KMS-11 (cell line): ENCODE measurements at regions not wholly inside any gene's neighbourhood (a gene's known extent, or its start where the extent isn't known, plus 50 kb on each side); places are given as distances from the start of the nearest gene placed in this dataset.

Source experiments
- H2AFZ ChIP-seq: fragments of 200-600 bp; sonication (generic); 2 replicates; pipeline ENCODE4 v1.6.1; 2016; ENCODE audit warnings: antibody characterized with exemption, mixed run types, low read depth
- H3K27ac ChIP-seq: fragments of 200-600 bp; sonication (generic); 2 replicates; pipeline ENCODE4 v1.6.1; 2016; ENCODE audit warnings: mild to moderate bottlenecking, mixed run types
- H3K27me3 ChIP-seq: fragments of 200-600 bp; sonication (generic); 2 replicates; pipeline ENCODE4 v1.6.1; 2017; ENCODE audit warnings: mild to moderate bottlenecking, low read depth, mixed run types, moderate library complexity; ENCODE audit not compliant: insufficient read depth
- H3K36me3 ChIP-seq: fragments of 200-600 bp; sonication (generic); 2 replicates; pipeline ENCODE4 v1.6.1; 2017; ENCODE audit warnings: mild to moderate bottlenecking, mixed run types; ENCODE audit not compliant: insufficient read depth
- H3K4me1 ChIP-seq: fragments of 200-600 bp; sonication (generic); 2 replicates; pipeline ENCODE4 v1.6.1; 2016; ENCODE audit warnings: mild to moderate bottlenecking, low read depth, mixed run types; ENCODE audit not compliant: poor library complexity, severe bottlenecking
- H3K4me2 ChIP-seq: fragments of 200-600 bp; sonication (generic); 2 replicates; pipeline ENCODE4 v1.7.0; 2016; ENCODE audit warnings: mild to moderate bottlenecking, mixed run types
- H3K4me3 ChIP-seq: fragments of 200-600 bp; sonication (generic); IDR thresholded peaks from 2 replicates; pipeline ENCODE4 v1.6.1; 2017; ENCODE audit warnings: low read depth, low read length, mixed read lengths; ENCODE audit not compliant: insufficient read depth
- H3K79me2 ChIP-seq: fragments of 200-600 bp; sonication (generic); 2 replicates; pipeline ENCODE4 v1.6.1; 2016; ENCODE audit warnings: low read depth, mixed run types; ENCODE audit not compliant: insufficient read depth
- H3K9ac ChIP-seq: fragments of 200-600 bp; sonication (generic); 2 replicates; pipeline ENCODE4 v1.6.1; 2016; ENCODE audit warnings: mild to moderate bottlenecking, mixed run types
- H4K20me1 ChIP-seq: fragments of 200-600 bp; sonication (generic); 2 replicates; pipeline ENCODE4 v1.6.1; 2016; ENCODE audit warnings: mild to moderate bottlenecking, mixed run types; ENCODE audit not compliant: insufficient read depth
- TF ChIP-seq, protein P1 (sequence below): fragments of 200-600 bp; sonication (generic); conservative IDR thresholded peaks from 2 replicates; pipeline ENCODE4 v1.6.1; 2017; ENCODE audit warnings: low read depth, mild to moderate bottlenecking, antibody characterized with exemption, low read length, moderate library complexity, mixed read lengths

DNA sequence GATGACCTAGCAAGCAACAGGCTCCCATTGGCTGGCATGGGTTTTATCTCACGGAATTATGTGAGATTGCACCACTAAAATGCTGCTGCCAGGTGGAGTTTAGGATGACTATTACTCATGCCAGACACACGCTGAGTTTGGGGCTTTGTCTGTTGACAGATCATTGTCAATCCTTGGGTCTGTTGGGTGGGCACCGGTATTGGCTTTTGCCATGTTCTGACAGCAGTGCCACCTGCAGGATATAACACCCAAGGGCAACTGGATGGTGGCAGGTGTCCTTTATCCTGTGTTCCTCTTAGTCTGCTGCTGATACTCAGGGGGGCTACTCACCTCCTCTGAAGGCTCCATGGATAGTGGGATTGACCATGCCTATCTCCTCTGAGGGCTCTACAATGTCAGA lies 221.6 kb upstream of the DYNLRB2 start:
- H3K79me2 ChIP-seq: no peaks in the 10 kb centered on the region
- no peaks in the 10 kb centered on the region for H3K4me1 ChIP-seq

DNA sequence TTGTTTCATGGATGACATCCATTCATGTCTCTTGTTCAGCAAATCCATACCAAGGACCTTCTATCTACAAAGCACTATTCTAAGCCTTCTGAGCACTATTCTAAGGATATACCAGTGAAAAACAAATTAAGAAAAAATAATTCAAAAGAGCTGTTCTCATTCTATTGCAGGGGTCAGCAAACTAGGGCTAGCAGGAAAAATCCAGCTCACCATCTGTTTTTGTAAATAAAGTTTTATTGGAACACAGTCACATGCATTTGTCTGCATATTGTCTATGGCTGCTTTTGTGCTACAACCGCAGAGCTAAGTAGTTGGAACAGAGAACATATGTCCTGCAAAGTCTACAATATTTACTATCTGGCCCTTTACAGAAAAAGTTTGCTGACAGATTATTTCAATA lies 222.7 kb upstream of the DYNLRB2 start:
- no peaks in the 10 kb centered on the region for H3K36me3 ChIP-seq
- TF ChIP-seq, protein P1, sequence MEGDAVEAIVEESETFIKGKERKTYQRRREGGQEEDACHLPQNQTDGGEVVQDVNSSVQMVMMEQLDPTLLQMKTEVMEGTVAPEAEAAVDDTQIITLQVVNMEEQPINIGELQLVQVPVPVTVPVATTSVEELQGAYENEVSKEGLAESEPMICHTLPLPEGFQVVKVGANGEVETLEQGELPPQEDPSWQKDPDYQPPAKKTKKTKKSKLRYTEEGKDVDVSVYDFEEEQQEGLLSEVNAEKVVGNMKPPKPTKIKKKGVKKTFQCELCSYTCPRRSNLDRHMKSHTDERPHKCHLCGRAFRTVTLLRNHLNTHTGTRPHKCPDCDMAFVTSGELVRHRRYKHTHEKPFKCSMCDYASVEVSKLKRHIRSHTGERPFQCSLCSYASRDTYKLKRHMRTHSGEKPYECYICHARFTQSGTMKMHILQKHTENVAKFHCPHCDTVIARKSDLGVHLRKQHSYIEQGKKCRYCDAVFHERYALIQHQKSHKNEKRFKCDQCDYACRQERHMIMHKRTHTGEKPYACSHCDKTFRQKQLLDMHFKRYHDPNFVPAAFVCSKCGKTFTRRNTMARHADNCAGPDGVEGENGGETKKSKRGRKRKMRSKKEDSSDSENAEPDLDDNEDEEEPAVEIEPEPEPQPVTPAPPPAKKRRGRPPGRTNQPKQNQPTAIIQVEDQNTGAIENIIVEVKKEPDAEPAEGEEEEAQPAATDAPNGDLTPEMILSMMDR: no peak; the same call in 1 of the 2 replicates
- no peaks in the 10 kb centered on the region for H3K79me2 ChIP-seq
- no peak overlapping the region for H3K4me2 ChIP-seq
- H3K27me3 ChIP-seq: no peaks in the 10 kb centered on the region
- H2AFZ ChIP-seq: no peak overlapping the region
- no peaks in the 10 kb centered on the region for H3K4me1 ChIP-seq
- H4K20me1 ChIP-seq: no peaks in the 10 kb centered on the region
- H3K9ac ChIP-seq: no peak overlapping the region
- no peak overlapping the region for H3K27ac ChIP-seq
- no peak overlapping the region for H3K4me3 ChIP-seq

More for the DNA sequence above, 221.6 kb upstream of the DYNLRB2 start:
- H3K4me3 ChIP-seq: no peak overlapping the region
- no peaks in the 10 kb centered on the region for H3K36me3 ChIP-seq
- no peaks in the 10 kb centered on the region for H3K27me3 ChIP-seq
- H3K27ac ChIP-seq: no peak overlapping the region
- no peak overlapping the region for H2AFZ ChIP-seq
- H3K9ac ChIP-seq: no peak overlapping the region
- no peaks in the 10 kb centered on the region for H4K20me1 ChIP-seq
- TF ChIP-seq, protein P1: peak; percentile 43; the same call in 1 of the 2 replicates
- no peak overlapping the region for H3K4me2 ChIP-seq

DNA sequence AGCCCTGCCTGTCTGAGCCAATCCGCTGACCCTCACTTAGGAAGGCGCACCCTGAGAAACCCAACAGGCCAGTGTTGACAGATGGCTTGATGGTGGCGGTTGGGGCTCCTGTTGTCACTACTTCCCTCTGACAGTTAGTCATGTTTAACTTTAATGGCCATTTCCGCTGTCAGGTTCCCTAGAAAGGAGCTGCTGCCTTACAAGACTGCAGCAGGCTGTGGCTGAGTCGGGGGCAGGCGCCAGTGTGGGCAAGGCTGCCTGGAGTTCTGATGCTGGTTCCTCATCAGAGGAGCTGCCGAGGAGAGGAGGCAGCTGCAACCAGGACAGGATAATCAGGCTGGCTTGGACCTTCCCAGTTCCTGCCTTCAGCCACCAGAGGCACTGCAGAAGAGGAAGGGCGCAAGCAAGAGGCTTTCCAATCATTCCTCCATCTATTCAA lies 223.2 kb upstream of the DYNLRB2 start:
- Histone ChIP-seq H3K4me3 (no peak overlapping the region), H3K36me3 (no peaks in the 10 kb centered on the region), H3K4me2 (no peak overlapping the region), H3K27me3 (no peaks in the 10 kb centered on the region), H4K20me1 (no peaks in the 10 kb centered on the region), H3K27ac (no peak overlapping the region), H2AFZ (no peak overlapping the region), H3K79me2 (no peaks in the 10 kb centered on the region), H3K9ac (no peak overlapping the region), H3K4me1 (no peaks in the 10 kb centered on the region)
- TF ChIP-seq, protein P1: peak; percentile 45; the same call in 1 of the 2 replicates

DNA sequence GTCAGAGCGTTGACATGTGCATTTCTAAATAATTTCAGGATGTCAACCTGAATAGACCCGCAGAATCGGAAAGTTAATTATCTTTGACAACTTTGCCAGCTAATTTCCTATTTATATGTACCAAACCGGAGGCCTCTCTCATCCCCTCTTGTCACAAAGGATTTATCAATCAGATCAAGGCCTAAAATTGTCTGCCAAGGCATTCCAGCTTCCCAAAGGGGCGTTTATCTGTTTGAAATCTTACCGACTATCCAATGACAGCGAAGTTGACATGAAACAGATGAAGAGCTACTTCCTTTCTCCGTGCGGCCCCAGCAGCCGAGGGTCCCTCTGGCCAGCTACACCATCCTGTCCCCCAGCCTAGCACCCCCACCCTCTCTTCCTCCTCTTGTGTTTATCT lies 223.7 kb upstream of the DYNLRB2 start:
- TF ChIP-seq, protein P1: no peak
- H3K79me2 ChIP-seq: no peaks in the 10 kb centered on the region
- H3K4me1 ChIP-seq: no peaks in the 10 kb centered on the region
- H3K4me2 ChIP-seq: no peak overlapping the region
- no peaks in the 10 kb centered on the region for H4K20me1 ChIP-seq
- H3K27me3 ChIP-seq: no peaks in the 10 kb centered on the region
- H3K27ac ChIP-seq: no peak overlapping the region
- H3K9ac ChIP-seq: no peak overlapping the region
- no peak overlapping the region for H2AFZ ChIP-seq
- H3K36me3 ChIP-seq: no peaks in the 10 kb centered on the region
- no peak overlapping the region for H3K4me3 ChIP-seq

DNA sequence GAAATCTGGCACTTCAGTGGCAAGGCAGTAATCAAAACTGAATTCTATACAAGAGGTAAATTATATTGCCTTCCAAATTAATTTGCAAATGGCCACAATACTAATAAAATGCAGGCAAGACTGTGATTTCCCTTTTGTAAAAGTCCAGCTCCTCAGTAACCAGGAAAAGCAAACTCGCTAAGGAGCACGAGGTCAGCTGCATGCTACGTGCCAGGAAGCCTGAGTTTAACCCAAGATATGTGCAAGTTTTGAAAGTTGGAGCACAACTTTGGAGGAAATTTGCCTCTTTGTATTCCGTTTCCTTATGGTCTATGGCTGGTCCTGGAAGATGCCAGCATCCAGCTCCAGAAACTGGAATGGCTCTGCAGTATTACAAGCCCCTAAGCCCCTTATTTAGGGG lies 226.8 kb upstream of the DYNLRB2 start:
- Histone ChIP-seq H3K9ac (no peak overlapping the region), H3K4me2 (no peak overlapping the region), H3K27ac (no peak overlapping the region), H3K36me3 (no peaks in the 10 kb centered on the region), H2AFZ (no peak overlapping the region), H3K79me2 (no peaks in the 10 kb centered on the region), H3K4me3 (no peak overlapping the region), H3K4me1 (no peaks in the 10 kb centered on the region), H4K20me1 (no peaks in the 10 kb centered on the region), H3K27me3 (no peaks in the 10 kb centered on the region)
- TF ChIP-seq, protein P1: no peak
